SK-MEL-5 (cell line): ENCODE measurements at regions not wholly inside any gene's neighbourhood (a gene's known extent, or its start where the extent isn't known, plus 50 kb on each side); places are given as distances from the start of the nearest gene placed in this dataset.
"Not testable (repeated sequence)": the region's sequence is repeated elsewhere in the genome, so short reads cannot be mapped to it uniquely, and the experiment has no call there.

Experiments
- DNase-seq: peaks from one replicate; pipeline ENCODE4 v3.0.0-alpha.2; 2016; ENCODE audit warnings: low read depth, low spot score
- in situ Hi-C: cut with HindIII; loops from 2 replicates; pipeline ENCODE4 v1.10.0; 2016; ENCODE audit warnings: low sequenced_read_pairs, high pct_unique_total_duplicates, low pct_unique_long_range_greater_than_20kb

- no peak for DNase-seq
- in situ Hi-C loops, result no loop called here
Measured at GRCh38 chr12:71306808-71307207, 132.8 kb upstream of the LGR5 start.

- DNase-seq, result no peak
- in situ Hi-C loops, result no loop called here
Measured at GRCh38 chr12:71304306-71304705, 135.3 kb upstream of the LGR5 start.

GRCh38 chr12:71303199-71303598 is 136.4 kb upstream of the LGR5 start:
- DNase-seq, result peak; percentile 37
- in situ Hi-C loops, result no loop called here

- in situ Hi-C loops, result no loop called here
- no peak for DNase-seq
Measured at GRCh38 chr12:71300772-71301675, 138.6 kb upstream of the LGR5 start.

DNA sequence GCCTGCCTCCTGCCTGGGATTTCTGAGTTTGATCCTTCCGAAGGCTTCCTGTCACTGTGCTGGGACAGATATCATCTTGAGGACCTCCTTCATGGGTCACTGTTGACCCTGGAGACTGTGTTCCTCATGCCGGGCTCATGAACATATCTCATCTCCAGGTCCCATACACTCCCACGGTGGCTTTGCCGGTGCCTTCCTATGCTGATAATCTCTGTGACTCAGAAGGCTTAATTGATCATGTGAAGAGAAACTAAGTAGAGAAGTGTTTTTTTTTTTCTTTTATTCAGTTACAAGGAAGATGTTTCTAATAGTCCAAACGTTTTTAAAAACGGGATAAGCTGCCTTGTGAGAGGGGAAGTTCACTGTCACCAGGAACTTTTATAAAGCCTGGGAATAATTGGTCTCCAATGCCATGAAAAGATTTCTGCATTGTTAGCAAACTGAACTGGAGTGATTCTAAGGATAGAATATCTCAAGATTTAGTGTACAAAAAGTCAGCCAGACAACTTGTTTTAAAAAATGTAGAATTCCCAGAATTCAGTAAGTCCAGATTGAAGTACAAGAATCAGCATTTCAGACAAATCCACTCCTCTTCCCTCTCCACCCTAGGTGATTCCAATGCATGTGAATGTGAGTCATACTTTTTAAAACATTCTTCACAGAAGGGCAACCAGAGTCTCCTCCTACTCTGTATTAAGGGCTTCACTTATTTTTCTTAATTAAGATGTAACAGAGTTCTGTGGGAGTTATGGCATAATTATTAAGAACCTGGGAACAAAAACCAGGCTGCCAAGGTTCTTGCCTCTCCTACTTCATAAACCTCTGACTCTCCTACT is 139.8 kb upstream of the LGR5 start:
- in situ Hi-C loops, result no loop called here
- no peak for DNase-seq

DNA sequence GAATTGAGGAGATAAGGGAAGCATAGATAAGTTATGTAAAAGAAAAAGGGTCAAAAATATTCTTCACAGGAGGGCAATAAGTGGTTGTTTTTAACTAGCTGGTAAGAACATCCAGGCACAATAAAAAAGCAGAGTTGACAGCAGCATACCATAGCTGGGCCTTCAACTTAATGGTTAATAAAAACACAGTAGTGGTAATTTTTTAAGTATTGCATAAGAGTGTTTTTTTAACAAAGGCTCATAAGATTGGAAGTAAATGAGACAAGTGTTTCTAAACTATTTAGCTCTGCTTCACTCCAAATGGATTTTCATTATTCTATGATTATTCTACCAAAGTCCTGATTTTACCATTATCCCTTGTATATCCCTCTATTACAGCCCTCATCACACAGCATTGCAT is 140.1 kb upstream of the TSPAN8 start:
- no peak for DNase-seq
- in situ Hi-C loops, result no loop called here

DNA sequence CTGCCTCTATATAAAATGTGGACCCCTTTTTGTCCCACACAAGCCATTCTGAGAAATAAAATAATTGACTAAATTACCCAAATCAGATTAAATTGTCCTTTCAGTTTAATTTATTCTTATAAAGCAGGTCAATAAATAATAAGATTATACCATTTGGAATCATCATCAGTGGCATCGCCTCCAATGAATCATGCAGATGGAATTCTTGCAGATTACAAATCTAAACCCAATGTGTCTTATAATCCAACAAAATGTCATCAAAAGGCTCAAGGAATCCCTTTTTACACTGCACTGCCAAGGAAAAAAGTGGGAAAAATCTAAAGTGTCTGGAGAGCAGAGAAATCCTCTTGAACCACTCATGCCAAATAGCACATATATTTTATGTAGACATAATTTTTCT is 138.2 kb upstream of the TSPAN8 start:
- DNase-seq, result no peak
- in situ Hi-C loops, result no loop called here

DNA sequence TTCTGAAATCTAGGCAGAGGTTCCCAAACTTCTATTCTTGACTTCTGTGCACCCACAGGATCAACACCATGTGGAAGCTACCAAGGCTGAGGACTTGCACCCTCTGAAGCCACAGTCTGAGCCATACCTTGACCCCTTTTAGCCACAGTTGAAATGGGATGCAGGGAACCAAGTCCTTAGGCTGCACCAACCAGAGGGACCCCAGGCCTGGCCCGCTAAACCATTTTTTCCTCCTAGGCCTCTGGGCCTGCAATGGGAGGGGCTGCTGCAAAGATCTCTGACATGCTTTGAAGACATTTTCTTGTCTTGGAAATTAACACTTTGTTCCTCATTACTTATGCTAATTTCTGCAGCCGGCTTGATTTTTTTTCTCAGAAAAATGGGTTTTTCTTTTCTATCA is 133.9 kb upstream of the TSPAN8 start:
- no peak for DNase-seq
- in situ Hi-C loops, result no loop called here

- DNase-seq, result no peak
- in situ Hi-C loops, result no loop called here
Measured at GRCh38 chr12:71283883-71284282, 126.1 kb upstream of the TSPAN8 start.

GRCh38 chr12:71282925-71283324 is 125.1 kb upstream of the TSPAN8 start:
- in situ Hi-C loops, result no loop called here
- no peak for DNase-seq

- in situ Hi-C loops, result no loop called here
- no peak for DNase-seq
Measured at GRCh38 chr12:71282020-71282419, 124.2 kb upstream of the TSPAN8 start.

DNA sequence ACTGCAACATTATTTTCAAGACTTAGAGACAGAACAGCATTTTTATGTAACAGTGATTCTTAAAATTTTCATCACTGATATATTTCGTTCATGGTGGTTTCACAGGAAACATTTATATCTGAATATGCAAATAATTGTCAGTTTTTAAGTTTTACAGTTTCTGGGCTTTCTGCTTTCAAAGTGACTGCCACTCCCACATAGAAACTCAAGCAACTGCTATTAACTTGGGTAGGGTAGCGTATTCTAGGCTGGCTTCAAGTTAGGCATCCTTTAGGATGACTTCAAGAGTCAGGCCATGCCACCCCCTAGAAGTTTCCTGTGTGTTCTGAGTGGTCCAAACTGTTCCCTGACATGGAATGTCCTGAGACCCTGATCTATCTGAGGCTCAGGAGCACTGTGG is 123.6 kb upstream of the TSPAN8 start:
- no peak for DNase-seq
- in situ Hi-C loops, result no loop called here

- no peak for DNase-seq
- in situ Hi-C loops, result no loop called here
Measured at GRCh38 chr12:71277866-71278265, 120.1 kb upstream of the TSPAN8 start.

- in situ Hi-C loops, result no loop called here
- no peak for DNase-seq
Measured at GRCh38 chr12:71276541-71276940, 118.7 kb upstream of the TSPAN8 start.

GRCh38 chr12:71270794-71271193 is 113.0 kb upstream of the TSPAN8 start:
- in situ Hi-C loops, result not testable (repeated sequence)

DNA sequence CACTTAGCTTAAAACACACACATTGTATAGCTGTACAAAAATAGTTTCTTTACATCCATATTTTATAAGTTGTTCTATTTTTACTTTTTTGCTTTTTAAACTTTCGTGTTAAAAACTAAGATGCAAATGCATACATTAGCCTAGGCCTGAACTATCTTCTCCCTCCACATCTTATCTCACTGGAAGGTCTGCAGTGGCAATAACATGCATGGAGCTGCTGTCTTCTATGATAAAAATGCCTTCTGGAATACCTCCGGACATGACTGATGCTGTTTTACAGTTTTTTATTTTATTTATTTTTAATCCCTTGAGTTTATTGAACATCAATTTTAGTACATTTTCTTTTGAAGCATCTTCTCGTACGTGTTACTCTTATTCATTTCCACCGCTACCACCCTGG is 112.3 kb upstream of the TSPAN8 start:
- in situ Hi-C loops, result no loop called here
- DNase-seq, result no peak

More at GRCh38 chr12:71270794-71271193, 113.0 kb upstream of the TSPAN8 start:
- not testable (repeated sequence) for DNase-seq

DNA sequence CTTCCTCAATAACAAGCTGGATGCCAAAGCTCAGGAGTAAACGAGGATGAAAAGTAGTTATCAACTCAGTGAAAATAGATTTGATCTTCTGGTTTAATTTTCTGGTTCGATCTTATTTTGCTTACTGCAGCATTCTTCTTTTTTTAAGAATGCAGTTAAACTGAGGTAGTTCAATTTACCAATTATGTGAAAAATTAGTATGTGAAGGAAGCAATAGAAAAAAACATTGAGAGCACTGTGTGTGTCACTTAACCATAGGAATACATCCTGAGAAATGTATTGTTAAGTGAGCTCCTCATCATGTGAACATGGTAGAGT is 111.4 kb upstream of the TSPAN8 start:
- DNase-seq, result no peak
- in situ Hi-C loops, result no loop called here

DNA sequence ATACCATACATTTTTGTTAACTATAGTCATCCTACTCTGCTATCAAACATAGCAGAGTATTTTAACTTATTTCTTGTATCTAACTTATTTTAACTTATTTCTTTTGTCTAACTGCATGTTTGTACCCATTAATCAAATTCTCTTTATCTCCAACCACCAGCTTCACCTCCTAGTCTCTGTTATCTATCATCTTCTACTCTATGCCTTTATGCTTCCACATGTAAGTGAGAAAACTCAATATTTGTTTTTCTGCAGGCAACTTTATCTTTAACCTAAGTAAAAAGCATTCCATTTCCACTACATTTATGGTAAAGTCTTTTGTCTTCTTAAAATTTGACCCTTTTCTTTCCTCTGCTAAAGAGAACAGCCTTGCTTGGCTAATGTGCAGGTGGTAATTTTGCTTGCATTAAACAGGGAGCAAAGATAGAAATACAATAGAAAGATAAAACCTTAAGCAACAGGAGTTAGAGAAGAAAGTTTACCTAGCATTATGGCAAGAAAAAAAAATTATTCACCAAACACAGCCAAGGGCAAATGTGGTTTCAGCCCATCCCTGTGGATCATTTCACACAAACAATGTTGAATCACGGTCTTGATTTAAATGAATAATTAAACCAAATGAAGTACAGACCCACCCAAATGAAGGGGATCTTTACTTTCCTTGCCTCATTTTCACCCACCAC is 110.9 kb upstream of the TSPAN8 start:
- in situ Hi-C loops, result no loop called here
- no peak for DNase-seq
